ENCODE measurements at regions not wholly inside any gene's neighbourhood (a gene's known extent, or its start where the extent isn't known, plus 50 kb on each side); places are given as distances from the start of the nearest gene placed in this dataset.

DNA sequence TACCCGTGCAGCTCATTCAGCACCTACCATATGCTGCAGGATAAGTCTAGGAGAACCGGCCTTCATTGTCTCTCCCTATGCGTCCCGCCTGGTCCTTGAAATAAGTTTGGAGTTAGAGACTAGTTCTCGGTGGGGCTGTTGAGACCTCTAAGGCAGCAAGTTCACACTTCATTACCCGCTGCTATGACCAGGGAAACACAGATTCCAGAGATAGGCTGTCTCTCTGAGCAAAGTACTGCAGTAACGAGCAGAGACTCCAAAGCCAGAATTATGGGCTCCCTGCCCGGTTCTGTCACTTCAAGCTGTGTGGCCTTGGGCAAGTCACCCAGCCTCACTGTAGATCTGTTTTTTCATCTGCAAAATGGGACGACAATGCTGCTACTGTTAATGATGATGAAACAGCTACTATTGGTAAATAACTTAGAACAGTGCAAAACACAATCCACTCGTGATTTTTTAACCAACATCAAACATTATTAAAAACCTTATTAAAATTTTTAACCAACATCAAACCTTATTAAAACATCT lies 184.1 kb downstream of the USP12 start:
- BruUV-seq (replicated peaks), result no TSS peak
- Histone ChIP-seq H3K4me1 (ENCODE audit: control insufficient read depth in 1 of 2, insufficient read depth in 2 of 2, low read length in 2 of 2) (peaks cover 0 to 3% of the 10 kb centered on the region in 2 experiments; a peak in 1 of 4 replicates), H4K20me1 (ENCODE audit: insufficient read depth) (no peaks in the 10 kb centered on the region), H3K79me2 (ENCODE audit: insufficient read depth, low read length) (no peaks in the 10 kb centered on the region), H3K4me2 (ENCODE audit: low read length) (no peak overlapping the region), H3K9me3 (ENCODE audit: control insufficient read depth in 1 of 2, insufficient read depth in 1 of 2, low read depth in 1 of 2, low read length in 2 of 2) (no peaks in the 10 kb centered on the region), H3K27me3 (ENCODE audit: insufficient read depth, low read length) (no peaks in the 10 kb centered on the region), H3K4me3 (replicated peaks in 1 of 2; ENCODE audit: low read depth in 1 of 2, low read length in 2 of 2) (no peak overlapping the region), H3K27ac (ENCODE audit: low read depth, low read length) (no peak overlapping the region), H2AFZ (ENCODE audit: low read depth, low read length, poor library complexity, severe bottlenecking) (no peak overlapping the region), H3K36me3 (ENCODE audit: control insufficient read depth in 1 of 2, insufficient read depth in 2 of 2, low read length in 2 of 2) (no peaks in the 10 kb centered on the region), H3K9ac (ENCODE audit: low read length) (no peak overlapping the region), H3K9me2 (ENCODE audit: insufficient read depth) (no peaks in the 10 kb centered on the region)
- ChIA-PET POLR2A (no interaction called here), CTCF (interaction anchor here (0.8 to 3.2 kb wide), 4 partner anchors 41 to 374 kb away, joined by 3 to 41 read pairs (median 4); no protein-coding TSS in a partner anchor), RAD21 (ENCODE audit: low non-redundant PET in 1 of 2, low total read pairs in 2 of 2, uncharacterized antibody in 2 of 2, unreplicated experiment in 2 of 2) (interaction anchor here (1.1 to 2.4 kb wide), 2 partner anchors 371 kb away, joined by 3 to 13 read pairs; no protein-coding TSS in a partner anchor)
- intact Hi-C loops (cut with micrococcal nuclease), result loop anchor here (2.0 to 10.0 kb wide), 3 partner anchors 183 to 997 kb away; partner anchors contain the start of genes URAD and USP12
- TF ChIP-seq, protein P1, sequence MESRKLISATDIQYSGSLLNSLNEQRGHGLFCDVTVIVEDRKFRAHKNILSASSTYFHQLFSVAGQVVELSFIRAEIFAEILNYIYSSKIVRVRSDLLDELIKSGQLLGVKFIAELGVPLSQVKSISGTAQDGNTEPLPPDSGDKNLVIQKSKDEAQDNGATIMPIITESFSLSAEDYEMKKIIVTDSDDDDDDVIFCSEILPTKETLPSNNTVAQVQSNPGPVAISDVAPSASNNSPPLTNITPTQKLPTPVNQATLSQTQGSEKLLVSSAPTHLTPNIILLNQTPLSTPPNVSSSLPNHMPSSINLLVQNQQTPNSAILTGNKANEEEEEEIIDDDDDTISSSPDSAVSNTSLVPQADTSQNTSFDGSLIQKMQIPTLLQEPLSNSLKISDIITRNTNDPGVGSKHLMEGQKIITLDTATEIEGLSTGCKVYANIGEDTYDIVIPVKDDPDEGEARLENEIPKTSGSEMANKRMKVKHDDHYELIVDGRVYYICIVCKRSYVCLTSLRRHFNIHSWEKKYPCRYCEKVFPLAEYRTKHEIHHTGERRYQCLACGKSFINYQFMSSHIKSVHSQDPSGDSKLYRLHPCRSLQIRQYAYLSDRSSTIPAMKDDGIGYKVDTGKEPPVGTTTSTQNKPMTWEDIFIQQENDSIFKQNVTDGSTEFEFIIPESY (IDR thresholded peaks at IDR 0.05; ENCODE audit: extremely low read depth, insufficient replicate concordance, low read length), result no peak
- TF ChIP-seq, protein P2, sequence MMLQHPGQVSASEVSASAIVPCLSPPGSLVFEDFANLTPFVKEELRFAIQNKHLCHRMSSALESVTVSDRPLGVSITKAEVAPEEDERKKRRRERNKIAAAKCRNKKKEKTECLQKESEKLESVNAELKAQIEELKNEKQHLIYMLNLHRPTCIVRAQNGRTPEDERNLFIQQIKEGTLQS (IDR thresholded peaks at IDR 0.05), result no peak
- no peak for TF ChIP-seq CBX3 (IDR thresholded peaks at IDR 0.05; ENCODE audit: low read depth)
- TF ChIP-seq SP1 (IDR thresholded peaks at IDR 0.05; ENCODE audit: low read depth), result no peak
- TF ChIP-seq, protein P3, sequence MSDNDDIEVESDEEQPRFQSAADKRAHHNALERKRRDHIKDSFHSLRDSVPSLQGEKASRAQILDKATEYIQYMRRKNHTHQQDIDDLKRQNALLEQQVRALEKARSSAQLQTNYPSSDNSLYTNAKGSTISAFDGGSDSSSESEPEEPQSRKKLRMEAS (IDR thresholded peaks at IDR 0.05), result no peak
- no peak for TF ChIP-seq SRF (IDR thresholded peaks at IDR 0.05; ENCODE audit: low read depth)
- TF ChIP-seq TCF7L2 (IDR thresholded peaks at IDR 0.05; ENCODE audit: borderline replicate concordance, extremely low read depth, insufficient read depth, insufficient read length), result no peak
- TF ChIP-seq RAD21 (IDR thresholded peaks at IDR 0.05; ENCODE audit: low read depth), result no peak
- TF ChIP-seq FOSL1 (IDR thresholded peaks at IDR 0.05; ENCODE audit: low read depth), result no peak
- TF ChIP-seq JUND (IDR thresholded peaks at IDR 0.05), result no peak
- no peak for TF ChIP-seq POLR2AphosphoS5 (IDR thresholded peaks at IDR 0.05; ENCODE audit: low read depth, low read length)
- no peak for TF ChIP-seq EGR1 (IDR thresholded peaks at IDR 0.05; ENCODE audit: low read depth)
- no peak for TF ChIP-seq ZNF274 (IDR thresholded peaks at IDR 0.05; ENCODE audit: low read depth, low read length)
- ATAC-seq (no peak), DNase-seq (ENCODE audit: low read depth, low spot score) (no peak)
